ENCODE measurements at regions not wholly inside any gene's neighbourhood (a gene's known extent, or its start where the extent isn't known, plus 50 kb on each side); places are given as distances from the start of the nearest gene placed in this dataset.
"Not testable (repeated sequence)": the region's sequence is repeated elsewhere in the genome, so short reads cannot be mapped to it uniquely, and the experiment has no call there.

- no peak for ATAC-seq (ENCODE audit: low read depth)
- no peaks in the 10 kb centered on the region for H3K9me3 ChIP-seq (ENCODE audit: severe bottlenecking)
- H3K4me1 ChIP-seq (ENCODE audit: insufficient read depth, poor library complexity, severe bottlenecking), result no peaks in the 10 kb centered on the region
- H3K36me3 ChIP-seq (ENCODE audit: low read depth), result no peaks in the 10 kb centered on the region
- H3K27me3 ChIP-seq (ENCODE audit: insufficient read depth, poor library complexity, severe bottlenecking), result no peaks in the 10 kb centered on the region
- H3K4me3 ChIP-seq (ENCODE audit: severe bottlenecking), result no peak overlapping the region
- H3K27ac ChIP-seq (ENCODE audit: poor library complexity, severe bottlenecking), result no peak overlapping the region
- no peak for TF ChIP-seq CTCF (IDR thresholded peaks at IDR 0.05; ENCODE audit: poor library complexity, severe bottlenecking)
- DNase-seq (ENCODE audit: low spot score), result no peak
Observed at GRCh38 chr14:92223025-92223424, 99.9 kb upstream of the SLC24A4 start.

- no peaks in the 10 kb centered on the region for H3K4me1 ChIP-seq (ENCODE audit: insufficient read depth, poor library complexity, severe bottlenecking)
- no peaks in the 10 kb centered on the region for H3K27me3 ChIP-seq (ENCODE audit: insufficient read depth, poor library complexity, severe bottlenecking)
- DNase-seq (ENCODE audit: low spot score), result no peak
- H3K9me3 ChIP-seq (ENCODE audit: severe bottlenecking), result no peaks in the 10 kb centered on the region
- no peak overlapping the region for H3K27ac ChIP-seq (ENCODE audit: poor library complexity, severe bottlenecking)
- peak; percentile 58 for ATAC-seq (ENCODE audit: low read depth)
- H3K36me3 ChIP-seq (ENCODE audit: low read depth), result no peaks in the 10 kb centered on the region
- TF ChIP-seq CTCF (IDR thresholded peaks at IDR 0.05; ENCODE audit: poor library complexity, severe bottlenecking), result no peak
- no peak overlapping the region for H3K4me3 ChIP-seq (ENCODE audit: severe bottlenecking)
Observed at GRCh38 chr14:92224358-92224954, 98.5 kb upstream of the SLC24A4 start.

GRCh38 chr14:92225731-92226130 lies 97.2 kb upstream of the SLC24A4 start:
- Histone ChIP-seq H3K36me3 (ENCODE audit: low read depth) (no peaks in the 10 kb centered on the region), H3K9me3 (ENCODE audit: severe bottlenecking) (no peaks in the 10 kb centered on the region), H3K27me3 (ENCODE audit: insufficient read depth, poor library complexity, severe bottlenecking) (no peaks in the 10 kb centered on the region), H3K4me3 (ENCODE audit: severe bottlenecking) (no peak overlapping the region), H3K4me1 (ENCODE audit: insufficient read depth, poor library complexity, severe bottlenecking) (no peaks in the 10 kb centered on the region), H3K27ac (ENCODE audit: poor library complexity, severe bottlenecking) (no peak overlapping the region)
- DNase-seq (ENCODE audit: low spot score) (no peak), ATAC-seq (ENCODE audit: low read depth) (0 out of 3 replicates have a peak, but pooled peaks have one; percentile 10)
- no peak for TF ChIP-seq CTCF (IDR thresholded peaks at IDR 0.05; ENCODE audit: poor library complexity, severe bottlenecking)

- not testable (repeated sequence) for DNase-seq (ENCODE audit: low spot score); H3K9me3 ChIP-seq (ENCODE audit: severe bottlenecking); ATAC-seq (ENCODE audit: low read depth); H3K27ac ChIP-seq (ENCODE audit: poor library complexity, severe bottlenecking); H3K4me1 ChIP-seq (ENCODE audit: insufficient read depth, poor library complexity, severe bottlenecking); H3K4me3 ChIP-seq (ENCODE audit: severe bottlenecking); H3K36me3 ChIP-seq (ENCODE audit: low read depth); H3K27me3 ChIP-seq (ENCODE audit: insufficient read depth, poor library complexity, severe bottlenecking)
Observed at GRCh38 chr14:92226166-92226565, 96.8 kb upstream of the SLC24A4 start.

- ATAC-seq (ENCODE audit: low read depth) (no peak), DNase-seq (ENCODE audit: low spot score) (no peak)
- TF ChIP-seq CTCF (IDR thresholded peaks at IDR 0.05; ENCODE audit: poor library complexity, severe bottlenecking), result no peak
- H3K27me3 ChIP-seq (ENCODE audit: insufficient read depth, poor library complexity, severe bottlenecking), result no peaks in the 10 kb centered on the region
- H3K9me3 ChIP-seq (ENCODE audit: severe bottlenecking), result no peaks in the 10 kb centered on the region
- no peaks in the 10 kb centered on the region for H3K4me1 ChIP-seq (ENCODE audit: insufficient read depth, poor library complexity, severe bottlenecking)
- no peak overlapping the region for H3K27ac ChIP-seq (ENCODE audit: poor library complexity, severe bottlenecking)
- no peaks in the 10 kb centered on the region for H3K36me3 ChIP-seq (ENCODE audit: low read depth)
- H3K4me3 ChIP-seq (ENCODE audit: severe bottlenecking), result no peak overlapping the region
Observed at GRCh38 chr14:92236243-92236900, 86.6 kb upstream of the SLC24A4 start.

All from RWPE2 (cell line).